ENCODE measurements at regions not wholly inside any gene's neighbourhood (a gene's known extent, or its start where the extent isn't known, plus 50 kb on each side); places are given as distances from the start of the nearest gene placed in this dataset.

- TF ChIP-seq CTCF (conservative IDR thresholded peaks at IDR 0.05; ENCODE audit: low read depth, low read length) (no peak), EZH2 (IDR thresholded peaks at IDR 0.05; ENCODE audit: borderline replicate concordance, low read depth, low read length, poor library complexity, severe bottlenecking) (no peak)
These were observed 305.5 kb upstream of the ZMIZ1 start for GRCh38 chr10:78763234-78763633.
